ENCODE measurements at regions not wholly inside any gene's neighbourhood (a gene's known extent, or its start where the extent isn't known, plus 50 kb on each side); places are given as distances from the start of the nearest gene placed in this dataset.

DNA sequence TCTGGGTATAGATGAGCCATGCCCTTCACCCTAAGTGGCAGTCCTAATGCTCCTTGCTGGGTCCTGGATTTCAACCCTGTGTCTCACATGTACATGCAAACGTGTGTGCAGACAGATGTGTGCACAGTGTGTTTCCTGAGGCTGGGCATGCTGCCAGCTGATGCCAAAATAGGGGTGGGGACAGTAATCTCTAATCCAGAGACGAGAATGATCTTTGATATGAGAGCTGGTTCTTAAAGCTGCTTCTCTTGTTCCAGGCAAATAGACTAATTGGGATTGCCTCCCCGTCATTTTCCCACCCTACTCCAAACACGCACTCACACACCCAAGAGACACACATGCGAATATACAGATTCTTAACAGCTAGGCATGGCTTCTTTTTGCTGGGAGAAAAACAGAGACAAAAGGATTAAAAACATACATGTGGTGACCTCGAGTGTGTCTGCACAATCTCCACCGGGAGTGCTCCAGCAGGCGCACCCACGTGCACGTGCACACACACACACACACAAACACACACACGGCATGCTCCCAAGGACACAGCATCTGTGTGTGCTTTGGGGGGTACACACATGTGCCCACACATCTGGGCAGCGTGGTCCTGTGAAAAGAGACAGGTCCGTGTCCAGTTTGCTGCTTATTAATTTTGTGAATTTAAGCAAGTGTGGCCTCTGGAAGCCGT is 102.1 kb upstream of the ZBTB40 start:
- no peak for TF ChIP-seq CTCF (IDR thresholded peaks at IDR 0.05; ENCODE audit: insufficient read depth, low read depth, low read length)
- no peak for TF ChIP-seq EZH2 (IDR thresholded peaks at IDR 0.05; ENCODE audit: insufficient read depth, low read length)
